SK-N-SH (cell line): ENCODE measurements at regions not wholly inside any gene's neighbourhood (a gene's known extent, or its start where the extent isn't known, plus 50 kb on each side); places are given as distances from the start of the nearest gene placed in this dataset.

Experiments used
- EP300 ChIP-seq, 2 experiments: IDR thresholded peaks; 2 replicates each; pipeline versions ENCODE4 v1.4.0 to v1.6.1; 2012; ENCODE audit warnings: borderline replicate concordance in 1 of 2, low read depth in 1 of 2, low read length in 1 of 2
- FOXJ3 ChIP-seq: sonication (generic); formaldehyde crosslinking; IDR thresholded peaks from 2 replicates; pipeline ENCODE4 v1.5.1; 2020; ENCODE audit warnings: mild to moderate bottlenecking, missing genetic modification reagents
- GABPA ChIP-seq: IDR thresholded peaks from 2 replicates; pipeline ENCODE4 v1.4.0; 2012; ENCODE audit warnings: low read depth, mild to moderate bottlenecking
- NFIC ChIP-seq: IDR thresholded peaks from 2 replicates; pipeline ENCODE4 v1.4.0; 2012; ENCODE audit warnings: borderline replicate concordance
- RXRA ChIP-seq: IDR thresholded peaks from 2 replicates; pipeline ENCODE4 v1.4.0; 2012; ENCODE audit warnings: low read depth, mild to moderate bottlenecking, borderline replicate concordance
- TEAD4 ChIP-seq: IDR thresholded peaks from 2 replicates; pipeline ENCODE4 v1.4.0; 2012; ENCODE audit warnings: mild to moderate bottlenecking, borderline replicate concordance; ENCODE audit not compliant: insufficient read depth
- USF1 ChIP-seq: IDR thresholded peaks from 2 replicates; pipeline ENCODE4 v1.4.0; 2012; ENCODE audit warnings: low read depth, borderline replicate concordance
- USF2 ChIP-seq: fragments of 150-350 bp; IDR thresholded peaks from 2 replicates; pipeline ENCODE4 v1.6.1; 2017; ENCODE audit warnings: antibody characterized with exemption, low read length, low read depth, borderline replicate concordance
- TF ChIP-seq, protein P1 (sequence below): fragments of 200-600 bp; sonication (generic); IDR thresholded peaks from 2 replicates; pipeline ENCODE4 v1.6.1; 2017; ENCODE audit warnings: antibody characterized with exemption, mild to moderate bottlenecking, moderate library complexity
- TF ChIP-seq, protein P2 (sequence below): IDR thresholded peaks from 2 replicates; pipeline ENCODE4 v1.4.0; 2012; ENCODE audit warnings: low read depth

- TF ChIP-seq, protein P1, sequence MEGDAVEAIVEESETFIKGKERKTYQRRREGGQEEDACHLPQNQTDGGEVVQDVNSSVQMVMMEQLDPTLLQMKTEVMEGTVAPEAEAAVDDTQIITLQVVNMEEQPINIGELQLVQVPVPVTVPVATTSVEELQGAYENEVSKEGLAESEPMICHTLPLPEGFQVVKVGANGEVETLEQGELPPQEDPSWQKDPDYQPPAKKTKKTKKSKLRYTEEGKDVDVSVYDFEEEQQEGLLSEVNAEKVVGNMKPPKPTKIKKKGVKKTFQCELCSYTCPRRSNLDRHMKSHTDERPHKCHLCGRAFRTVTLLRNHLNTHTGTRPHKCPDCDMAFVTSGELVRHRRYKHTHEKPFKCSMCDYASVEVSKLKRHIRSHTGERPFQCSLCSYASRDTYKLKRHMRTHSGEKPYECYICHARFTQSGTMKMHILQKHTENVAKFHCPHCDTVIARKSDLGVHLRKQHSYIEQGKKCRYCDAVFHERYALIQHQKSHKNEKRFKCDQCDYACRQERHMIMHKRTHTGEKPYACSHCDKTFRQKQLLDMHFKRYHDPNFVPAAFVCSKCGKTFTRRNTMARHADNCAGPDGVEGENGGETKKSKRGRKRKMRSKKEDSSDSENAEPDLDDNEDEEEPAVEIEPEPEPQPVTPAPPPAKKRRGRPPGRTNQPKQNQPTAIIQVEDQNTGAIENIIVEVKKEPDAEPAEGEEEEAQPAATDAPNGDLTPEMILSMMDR, result no peak
- no peak for TF ChIP-seq FOXJ3 (CRISPR knock-in tag)
- no peak for TF ChIP-seq USF1
- TF ChIP-seq EP300 (IDR thresholded peaks at IDR 0.05; ENCODE audit: borderline replicate concordance in 1 of 2, low read depth in 1 of 2, low read length in 1 of 2), result no peak
- TF ChIP-seq, protein P2, sequence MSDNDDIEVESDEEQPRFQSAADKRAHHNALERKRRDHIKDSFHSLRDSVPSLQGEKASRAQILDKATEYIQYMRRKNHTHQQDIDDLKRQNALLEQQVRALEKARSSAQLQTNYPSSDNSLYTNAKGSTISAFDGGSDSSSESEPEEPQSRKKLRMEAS, result no peak
- TF ChIP-seq GABPA, result no peak
- TF ChIP-seq RXRA, result no peak
- TF ChIP-seq NFIC, result no peak
- no peak for TF ChIP-seq USF2
- TF ChIP-seq TEAD4, result no peak
Measured at GRCh38 chr1:187203257-187203656, 374.5 kb downstream of the PLA2G4A start.
